ENCODE measurements at regions not wholly inside any gene's neighbourhood (a gene's known extent, or its start where the extent isn't known, plus 50 kb on each side); places are given as distances from the start of the nearest gene placed in this dataset.

DNA sequence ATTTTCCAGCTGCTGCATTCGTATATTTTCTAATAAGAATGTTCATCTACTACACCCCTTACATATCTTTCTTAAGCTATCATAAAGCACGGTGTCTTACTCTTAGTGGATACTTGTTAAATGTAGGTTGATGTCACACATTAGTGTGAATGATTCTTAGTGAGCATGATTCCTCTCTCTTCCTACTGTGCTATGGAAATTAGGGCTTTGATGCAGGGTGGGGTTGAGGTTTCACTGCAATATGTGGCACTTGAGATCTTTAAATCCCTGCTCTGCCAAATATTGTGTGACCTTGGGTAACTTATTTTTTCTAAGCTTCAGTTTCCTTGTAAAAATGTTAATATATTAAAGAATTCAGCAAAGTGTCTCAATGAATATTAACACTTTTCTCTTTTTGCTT lies 188.4 kb downstream of the PDGFRA start:
- TF ChIP-seq, protein P1, sequence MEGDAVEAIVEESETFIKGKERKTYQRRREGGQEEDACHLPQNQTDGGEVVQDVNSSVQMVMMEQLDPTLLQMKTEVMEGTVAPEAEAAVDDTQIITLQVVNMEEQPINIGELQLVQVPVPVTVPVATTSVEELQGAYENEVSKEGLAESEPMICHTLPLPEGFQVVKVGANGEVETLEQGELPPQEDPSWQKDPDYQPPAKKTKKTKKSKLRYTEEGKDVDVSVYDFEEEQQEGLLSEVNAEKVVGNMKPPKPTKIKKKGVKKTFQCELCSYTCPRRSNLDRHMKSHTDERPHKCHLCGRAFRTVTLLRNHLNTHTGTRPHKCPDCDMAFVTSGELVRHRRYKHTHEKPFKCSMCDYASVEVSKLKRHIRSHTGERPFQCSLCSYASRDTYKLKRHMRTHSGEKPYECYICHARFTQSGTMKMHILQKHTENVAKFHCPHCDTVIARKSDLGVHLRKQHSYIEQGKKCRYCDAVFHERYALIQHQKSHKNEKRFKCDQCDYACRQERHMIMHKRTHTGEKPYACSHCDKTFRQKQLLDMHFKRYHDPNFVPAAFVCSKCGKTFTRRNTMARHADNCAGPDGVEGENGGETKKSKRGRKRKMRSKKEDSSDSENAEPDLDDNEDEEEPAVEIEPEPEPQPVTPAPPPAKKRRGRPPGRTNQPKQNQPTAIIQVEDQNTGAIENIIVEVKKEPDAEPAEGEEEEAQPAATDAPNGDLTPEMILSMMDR (IDR thresholded peaks at IDR 0.05; ENCODE audit: low read depth, low read length, missing input control): no peak
- TF ChIP-seq JUND (IDR thresholded peaks at IDR 0.05) (no peak), HNF4G (IDR thresholded peaks at IDR 0.05) (no peak), RXRA (IDR thresholded peaks at IDR 0.05) (no peak), TAF1 (conservative IDR thresholded peaks at IDR 0.05) (no peak), RAD21 (IDR thresholded peaks at IDR 0.05) (no peak), GABPA (IDR thresholded peaks at IDR 0.05 in 1 of 2, conservative IDR thresholded peaks at IDR 0.05 in 1 of 2) (no peak), EGR1 (IDR thresholded peaks at IDR 0.05; ENCODE audit: low read depth in 2 of 2) (no peak)
- TF ChIP-seq, protein P2, sequence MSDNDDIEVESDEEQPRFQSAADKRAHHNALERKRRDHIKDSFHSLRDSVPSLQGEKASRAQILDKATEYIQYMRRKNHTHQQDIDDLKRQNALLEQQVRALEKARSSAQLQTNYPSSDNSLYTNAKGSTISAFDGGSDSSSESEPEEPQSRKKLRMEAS (IDR thresholded peaks at IDR 0.05): no peak
- TF ChIP-seq, protein P3, sequence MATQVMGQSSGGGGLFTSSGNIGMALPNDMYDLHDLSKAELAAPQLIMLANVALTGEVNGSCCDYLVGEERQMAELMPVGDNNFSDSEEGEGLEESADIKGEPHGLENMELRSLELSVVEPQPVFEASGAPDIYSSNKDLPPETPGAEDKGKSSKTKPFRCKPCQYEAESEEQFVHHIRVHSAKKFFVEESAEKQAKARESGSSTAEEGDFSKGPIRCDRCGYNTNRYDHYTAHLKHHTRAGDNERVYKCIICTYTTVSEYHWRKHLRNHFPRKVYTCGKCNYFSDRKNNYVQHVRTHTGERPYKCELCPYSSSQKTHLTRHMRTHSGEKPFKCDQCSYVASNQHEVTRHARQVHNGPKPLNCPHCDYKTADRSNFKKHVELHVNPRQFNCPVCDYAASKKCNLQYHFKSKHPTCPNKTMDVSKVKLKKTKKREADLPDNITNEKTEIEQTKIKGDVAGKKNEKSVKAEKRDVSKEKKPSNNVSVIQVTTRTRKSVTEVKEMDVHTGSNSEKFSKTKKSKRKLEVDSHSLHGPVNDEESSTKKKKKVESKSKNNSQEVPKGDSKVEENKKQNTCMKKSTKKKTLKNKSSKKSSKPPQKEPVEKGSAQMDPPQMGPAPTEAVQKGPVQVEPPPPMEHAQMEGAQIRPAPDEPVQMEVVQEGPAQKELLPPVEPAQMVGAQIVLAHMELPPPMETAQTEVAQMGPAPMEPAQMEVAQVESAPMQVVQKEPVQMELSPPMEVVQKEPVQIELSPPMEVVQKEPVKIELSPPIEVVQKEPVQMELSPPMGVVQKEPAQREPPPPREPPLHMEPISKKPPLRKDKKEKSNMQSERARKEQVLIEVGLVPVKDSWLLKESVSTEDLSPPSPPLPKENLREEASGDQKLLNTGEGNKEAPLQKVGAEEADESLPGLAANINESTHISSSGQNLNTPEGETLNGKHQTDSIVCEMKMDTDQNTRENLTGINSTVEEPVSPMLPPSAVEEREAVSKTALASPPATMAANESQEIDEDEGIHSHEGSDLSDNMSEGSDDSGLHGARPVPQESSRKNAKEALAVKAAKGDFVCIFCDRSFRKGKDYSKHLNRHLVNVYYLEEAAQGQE (IDR thresholded peaks at IDR 0.05): no peak
